Midbrain (tissue), 1 donor: ENCODE measurements at regions not wholly inside any gene's neighbourhood (a gene's known extent, or its start where the extent isn't known, plus 50 kb on each side); places are given as distances from the start of the nearest gene placed in this dataset.

Experiments used
- DNase-seq: peaks from one replicate; lab custom pipeline; 2025; lab: John Stamatoyannopoulos, UW

- no peak for DNase-seq
Observed at GRCh38 chr21:43302769-43303168, 124.2 kb downstream of the SIK1 start.

- DNase-seq, result no peak
Observed at GRCh38 chr21:43302062-43302700, 124.8 kb downstream of the SIK1 start.

GRCh38 chr21:43301409-43302061 lies 125.4 kb downstream of the SIK1 start:
- no peak for DNase-seq

- no peak for DNase-seq
Observed at GRCh38 chr21:43300496-43301408, 126.2 kb downstream of the SIK1 start.

- DNase-seq, result no peak
Observed at GRCh38 chr21:43299441-43300277, 127.3 kb downstream of the SIK1 start.

- no peak for DNase-seq
Observed at GRCh38 chr21:43298546-43299440, 128.1 kb downstream of the SIK1 start.

- no peak for DNase-seq
Observed at GRCh38 chr21:43297989-43298388, 128.9 kb downstream of the SIK1 start.

GRCh38 chr21:43297391-43297981 lies 128.7 kb downstream of the CRYAA start:
- DNase-seq, result no peak

- no peak for DNase-seq
Observed at GRCh38 chr21:43295066-43295958, 126.5 kb downstream of the CRYAA start.

- DNase-seq, result no peak
Observed at GRCh38 chr21:43294194-43294902, 125.5 kb downstream of the CRYAA start.

- no peak for DNase-seq
Observed at GRCh38 chr21:43292866-43293142, 124.0 kb downstream of the CRYAA start.

- no peak for DNase-seq
Observed at GRCh38 chr21:43292041-43292865, 123.4 kb downstream of the CRYAA start.

GRCh38 chr21:43291347-43291950 lies 122.6 kb downstream of the CRYAA start:
- DNase-seq, result no peak

- DNase-seq, result no peak
Observed at GRCh38 chr21:43290421-43291346, 121.9 kb downstream of the CRYAA start.

GRCh38 chr21:43289966-43290365 lies 121.2 kb downstream of the CRYAA start:
- DNase-seq, result no peak

GRCh38 chr21:43289442-43289841 lies 120.6 kb downstream of the CRYAA start:
- no peak for DNase-seq
